Neural cell (in vitro differentiated cells): ENCODE measurements at regions not wholly inside any gene's neighbourhood (a gene's known extent, or its start where the extent isn't known, plus 50 kb on each side); places are given as distances from the start of the nearest gene placed in this dataset.

Source experiments
- H2AFZ ChIP-seq: fragments of 200-600, 300-800 bp; sonication (generic), shearing (Covaris generic); 2 replicates; pipeline ENCODE4 v1.6.0; 2014; ENCODE audit warnings: low read depth, mild to moderate bottlenecking, antibody characterized with exemption, low read length, moderate library complexity
- H3F3A ChIP-seq: fragments of 200-600 bp; shearing (Covaris generic); 2 replicates; pipeline ENCODE4 v1.6.1; 2016; ENCODE audit warnings: mild to moderate bottlenecking, moderate library complexity, mixed read lengths, antibody characterized with exemption, low read length; ENCODE audit not compliant: insufficient read depth, poor library complexity, severe bottlenecking
- H3K27ac ChIP-seq: fragments of 200-600, 300-800 bp; sonication (generic), shearing (Covaris generic); 2 replicates; pipeline ENCODE4 v1.5.1; 2014; ENCODE audit warnings: mild to moderate bottlenecking, low read length, moderate library complexity
- H3K27me3 ChIP-seq: fragments of 300-800, 200-600 bp; sonication (generic), shearing (Covaris generic); 2 replicates; pipeline ENCODE4 v1.6.0; 2014; ENCODE audit warnings: mild to moderate bottlenecking, low read depth, low read length, moderate library complexity; ENCODE audit not compliant: insufficient read depth
- H3K36me3 ChIP-seq: fragments of 300-800, 200-600 bp; sonication (generic), shearing (Covaris generic); 2 replicates; pipeline ENCODE4 v1.5.1; 2014; ENCODE audit warnings: mild to moderate bottlenecking, antibody characterized with exemption, low read length, moderate library complexity; ENCODE audit not compliant: insufficient read depth
- H3K4me2 ChIP-seq: fragments of 300-800, 200-600 bp; sonication (generic), shearing (Covaris generic); 2 replicates; pipeline ENCODE4 v1.6.0; 2014; ENCODE audit warnings: mild to moderate bottlenecking, low read length
- H3K4me3 ChIP-seq: fragments of 300-800, 200-600 bp; sonication (generic), shearing (Covaris generic); 2 replicates; pipeline ENCODE4 v1.5.1; 2014; ENCODE audit warnings: mild to moderate bottlenecking, low read length, moderate library complexity
- H3K79me2 ChIP-seq: fragments of 200-600 bp; shearing (Covaris generic); replicated peaks from 2 replicates; pipeline ENCODE4 v1.6.0; 2014; ENCODE audit warnings: mild to moderate bottlenecking, low read length, moderate library complexity; ENCODE audit not compliant: insufficient read depth
- H3K9ac ChIP-seq: fragments of 300-800, 200-600 bp; sonication (generic), shearing (Covaris generic); 2 replicates; pipeline ENCODE4 v1.6.1; 2016; ENCODE audit warnings: mild to moderate bottlenecking, low read length, mixed read lengths
- H3K9me2 ChIP-seq: fragments of 200-600 bp; shearing (Covaris generic); 2 replicates; pipeline ENCODE4 v1.6.1; 2016; ENCODE audit warnings: mild to moderate bottlenecking, low read length, mixed read lengths; ENCODE audit not compliant: insufficient read depth
- H3K9me3 ChIP-seq: fragments of 200-600, 300-800 bp; sonication (generic), shearing (Covaris generic); 2 replicates; pipeline ENCODE4 v1.6.1; 2016; ENCODE audit warnings: mild to moderate bottlenecking, mixed run types, low read length, moderate library complexity, mixed read lengths
- H4K20me1 ChIP-seq: fragments of 200-600 bp; shearing (Covaris generic); 2 replicates; pipeline ENCODE4 v1.6.1; 2016; ENCODE audit warnings: mild to moderate bottlenecking, mixed run types; ENCODE audit not compliant: insufficient read depth
- CTCF ChIP-seq: fragments of 450-650 bp; IDR thresholded peaks from 2 replicates; pipeline ENCODE4 v1.5.1; 2014; ENCODE audit warnings: antibody characterized with exemption, mild to moderate bottlenecking, moderate library complexity; ENCODE audit not compliant: poor library complexity, severe bottlenecking
- EP300 ChIP-seq: fragments of 450-650 bp; conservative IDR thresholded peaks from 2 replicates; pipeline ENCODE4 v1.6.1; 2014; ENCODE audit warnings: antibody characterized with exemption, mild to moderate bottlenecking, moderate library complexity; ENCODE audit not compliant: poor library complexity, severe bottlenecking
- EZH2 ChIP-seq: fragments of 200-600, 300-800 bp; shearing (Covaris generic), sonication (generic); IDR thresholded peaks from 2 replicates; pipeline ENCODE4 v1.6.1; 2014; ENCODE audit warnings: antibody characterized with exemption, low read length, borderline replicate concordance, mild to moderate bottlenecking; ENCODE audit not compliant: insufficient read depth, poor library complexity, severe bottlenecking
- MXI1 ChIP-seq: fragments of 450-650 bp; conservative IDR thresholded peaks from 2 replicates; pipeline ENCODE4 v1.6.1; 2014; ENCODE audit warnings: antibody characterized with exemption, mild to moderate bottlenecking; ENCODE audit not compliant: poor library complexity, severe bottlenecking
- POLR2AphosphoS5 ChIP-seq: IDR thresholded peaks from 2 replicates; pipeline ENCODE4 v1.6.1; 2012
- RAD21 ChIP-seq: fragments of 450-650 bp; conservative IDR thresholded peaks from 2 replicates; pipeline ENCODE4 v1.6.1; 2014; ENCODE audit warnings: antibody characterized with exemption, mild to moderate bottlenecking, moderate library complexity
- REST ChIP-seq: IDR thresholded peaks from 2 replicates; pipeline ENCODE4 v1.6.1; 2012; ENCODE audit warnings: borderline replicate concordance
- SMC3 ChIP-seq: fragments of 450-650 bp; conservative IDR thresholded peaks from 2 replicates; pipeline ENCODE4 v1.6.1; 2014; ENCODE audit warnings: antibody characterized with exemption, mild to moderate bottlenecking, moderate library complexity; ENCODE audit not compliant: poor library complexity
- TAF1 ChIP-seq: IDR thresholded peaks from 2 replicates; pipeline ENCODE4 v1.6.1; 2012; ENCODE audit warnings: low read depth

- no peaks in the 10 kb centered on the region for H3K36me3 ChIP-seq
- H3F3A ChIP-seq = no peaks in the 10 kb centered on the region
- no peak overlapping the region for H3K27ac ChIP-seq
- H2AFZ ChIP-seq = no peak overlapping the region
- H3K4me2 ChIP-seq = no peak overlapping the region
- H3K9ac ChIP-seq = no peak overlapping the region
- H3K27me3 ChIP-seq = no peaks in the 10 kb centered on the region
- TF ChIP-seq TAF1 (no peak), SMC3 (no peak), POLR2AphosphoS5 (no peak), CTCF (no peak), MXI1 (no peak), EZH2 (no peak), REST (no peak), EP300 (no peak), RAD21 (no peak)
- H4K20me1 ChIP-seq = no peaks in the 10 kb centered on the region
- no peak overlapping the region for H3K4me3 ChIP-seq
- no peaks in the 10 kb centered on the region for H3K9me3 ChIP-seq
- no peaks in the 10 kb centered on the region for H3K9me2 ChIP-seq
- no peaks in the 10 kb centered on the region for H3K79me2 ChIP-seq
These were observed 69.1 kb upstream of the ITGB1 start for GRCh38 chr10:33027088-33027487.

GRCh38 chr10:33026422-33026821 is 68.4 kb upstream of the ITGB1 start:
- TF ChIP-seq MXI1 = no peak
- no peak for TF ChIP-seq POLR2AphosphoS5
- TF ChIP-seq CTCF = no peak
- no peak for TF ChIP-seq TAF1
- no peak for TF ChIP-seq EZH2
- TF ChIP-seq REST = no peak
- no peak for TF ChIP-seq EP300
- TF ChIP-seq RAD21 = no peak
- TF ChIP-seq SMC3 = no peak
- no peak overlapping the region for H3K4me3 ChIP-seq
- H3K36me3 ChIP-seq = no peaks in the 10 kb centered on the region
- no peaks in the 10 kb centered on the region for H4K20me1 ChIP-seq
- H3F3A ChIP-seq = no peaks in the 10 kb centered on the region
- no peak overlapping the region for H2AFZ ChIP-seq
- no peak overlapping the region for H3K4me2 ChIP-seq
- H3K79me2 ChIP-seq = no peaks in the 10 kb centered on the region
- no peaks in the 10 kb centered on the region for H3K9me2 ChIP-seq
- no peaks in the 10 kb centered on the region for H3K9me3 ChIP-seq
- no peak overlapping the region for H3K27ac ChIP-seq
- H3K27me3 ChIP-seq = no peaks in the 10 kb centered on the region
- no peak overlapping the region for H3K9ac ChIP-seq
